Stimulated activated CD8-positive, alpha-beta memory T cell treated with anti-CD3 and anti-CD28 coated beads, Interleukin-7, amount 100 ng/mL, for 4 hours (primary cell): ENCODE measurements at regions not wholly inside any gene's neighbourhood (a gene's known extent, or its start where the extent isn't known, plus 50 kb on each side); places are given as distances from the start of the nearest gene placed in this dataset.
"Not testable (repeated sequence)": the region's sequence is repeated elsewhere in the genome, so short reads cannot be mapped to it uniquely, and the experiment has no call there.

Source experiments
- DNase-seq, 2 donors: peaks; one replicate each; pipeline ENCODE4 v3.0.0-alpha.2; 2020; ENCODE audit warnings: low read depth in 2 of 2

GRCh38 chr10:2920637-2921036 is 146.7 kb upstream of the PFKP start:
- no peak for DNase-seq

- DNase-seq: no peak
These were observed 147.2 kb upstream of the PFKP start for GRCh38 chr10:2920168-2920567.

GRCh38 chr10:2919016-2919415 is 148.3 kb upstream of the PFKP start:
- no peak for DNase-seq

GRCh38 chr10:2918489-2918888 is 148.9 kb upstream of the PFKP start:
- no peak for DNase-seq

- DNase-seq: no peak
These were observed 149.4 kb upstream of the PFKP start for GRCh38 chr10:2917926-2918325.

- DNase-seq: no peak
These were observed 151.9 kb upstream of the PFKP start for GRCh38 chr10:2915412-2915811.

GRCh38 chr10:2914741-2915140 is 152.6 kb upstream of the PFKP start:
- DNase-seq: no peak

GRCh38 chr10:2913474-2913873 is 153.9 kb upstream of the PFKP start:
- DNase-seq: no peak

GRCh38 chr10:2910656-2911055 is 156.7 kb upstream of the PFKP start:
- no peak for DNase-seq

GRCh38 chr10:2909921-2910320 is 157.4 kb upstream of the PFKP start:
- DNase-seq: no peak

GRCh38 chr10:2908851-2909630 is 158.3 kb upstream of the PFKP start:
- no peak for DNase-seq

GRCh38 chr10:2906974-2907373 is 160.4 kb upstream of the PFKP start:
- no peak for DNase-seq

- no peak for DNase-seq
These were observed 161.5 kb upstream of the PFKP start for GRCh38 chr10:2905851-2906250.

GRCh38 chr10:2900530-2900929 is 166.8 kb upstream of the PFKP start:
- DNase-seq: no peak

- DNase-seq: no peak
These were observed 167.9 kb upstream of the PFKP start for GRCh38 chr10:2899246-2899951.

GRCh38 chr10:2898509-2898860 is 168.9 kb upstream of the PFKP start:
- DNase-seq: no peak

GRCh38 chr10:2897619-2898508 is 169.5 kb upstream of the PFKP start:
- no peak for DNase-seq

GRCh38 chr10:2896334-2896733 is 171.0 kb upstream of the PFKP start:
- not testable (repeated sequence) for DNase-seq

GRCh38 chr10:2895594-2896196 is 171.7 kb upstream of the PFKP start:
- no peak for DNase-seq

GRCh38 chr10:2893991-2894390 is 173.4 kb upstream of the PFKP start:
- DNase-seq: no peak

GRCh38 chr10:2893158-2893845 is 174.0 kb upstream of the PFKP start:
- no peak for DNase-seq

GRCh38 chr10:2891770-2892124 is 175.6 kb upstream of the PFKP start:
- DNase-seq: no peak
